Activated CD8-positive, alpha-beta T cell treated with anti-CD3 and anti-CD28 coated beads for 36 hours (primary cell): ENCODE measurements at regions not wholly inside any gene's neighbourhood (a gene's known extent, or its start where the extent isn't known, plus 50 kb on each side); places are given as distances from the start of the nearest gene placed in this dataset.
A peak's percentile ranks its signal among the peaks of the same experiment; 100 is the strongest.

ENCODE experiments used
- ATAC-seq: fragments of 200-7000 bp; cut with Tn5 transposase; one replicate; pipeline ENCODE4 v1.10.0; 2021; ENCODE audit warnings: mild to moderate bottlenecking, moderate library complexity
- CTCF ChIA-PET: fragments of 350-600 bp; sonication (Branson Sonifier 250); formaldehyde crosslinking; loops from one replicate; lab custom pipeline; 2021; ENCODE audit warnings: antibody characterized with exemption; lab: Charles Lee
- POLR2A ChIA-PET: fragments of 350-600 bp; sonication (Branson Sonifier 250); formaldehyde crosslinking; loops from one replicate; lab custom pipeline; 2021; ENCODE audit warnings: antibody characterized with exemption; lab: Charles Lee
- DNase-seq: peaks from one replicate; pipeline ENCODE4 v3.0.0-alpha.2; 2020
- H3K27ac Mint-ChIP-seq: one replicate; pipeline ENCODE4 v1.8.0; 2021; ENCODE audit warnings: mild to moderate bottlenecking, mixed read lengths
- H3K27me3 Mint-ChIP-seq: one replicate; pipeline ENCODE4 v1.8.0; 2021; ENCODE audit warnings: mixed read lengths
- H3K36me3 Mint-ChIP-seq: one replicate; pipeline ENCODE4 v1.8.0; 2021; ENCODE audit warnings: low read depth, mixed read lengths
- H3K4me1 Mint-ChIP-seq: one replicate; pipeline ENCODE4 v1.8.0; 2021; ENCODE audit warnings: low read depth, mixed read lengths
- H3K4me3 Mint-ChIP-seq: one replicate; pipeline ENCODE4 v1.8.0; 2021; ENCODE audit warnings: mild to moderate bottlenecking, moderate library complexity, mixed read lengths
- H3K9me3 Mint-ChIP-seq: one replicate; pipeline ENCODE4 v1.8.0; 2021; ENCODE audit warnings: mixed read lengths
- intact Hi-C: fragments of 100-400 bp; cut with micrococcal nuclease; formaldehyde crosslinking; loops from one replicate; pipeline ENCODE4 v1.10.0; 2022
- TF ChIP-seq, protein P1 (sequence below): fragments of 200-600 bp; IDR thresholded peaks from one replicate; pipeline ENCODE4 v1.8.0; 2022; ENCODE audit warnings: antibody characterized with exemption, mild to moderate bottlenecking

DNA sequence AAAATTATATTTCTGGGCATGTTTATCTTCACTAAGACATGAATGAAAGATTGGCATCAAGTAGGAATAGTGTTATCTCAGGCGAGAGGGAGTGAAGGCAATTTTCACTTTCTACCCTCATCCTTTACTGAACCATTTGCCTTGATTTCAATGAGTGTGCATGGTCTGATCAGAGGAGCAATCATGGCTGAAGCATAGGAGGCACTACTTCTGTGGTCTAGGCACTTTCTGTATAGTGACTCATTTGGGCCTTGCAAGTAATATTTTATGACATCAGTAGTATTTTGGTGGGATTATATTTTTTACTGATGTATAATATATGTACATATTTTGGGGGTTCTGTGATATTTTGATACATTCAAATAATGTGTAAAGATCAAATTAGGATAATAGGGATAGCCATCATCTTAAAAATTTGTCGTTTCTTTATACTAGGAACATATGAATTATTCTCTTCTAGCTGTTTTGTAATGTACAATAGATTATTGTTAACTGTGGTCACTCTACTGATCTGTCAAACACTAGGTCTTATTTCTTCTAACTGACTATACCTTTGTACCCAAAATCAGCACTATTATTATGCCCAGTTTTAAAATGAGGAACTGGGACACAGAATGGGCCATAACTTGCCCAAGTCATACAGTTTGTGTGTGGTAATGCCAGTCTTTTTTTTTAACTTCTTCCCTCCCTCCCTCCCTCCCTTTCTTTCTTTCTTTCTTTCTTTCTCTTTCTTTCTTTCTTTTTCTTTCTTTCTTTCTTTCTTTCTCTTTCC is 101.9 kb downstream of the RAB11FIP2 start:
- H3K27me3 Mint-ChIP-seq: peaks cover 13% of the 10 kb centered on the region
- ATAC-seq (peak; percentile 65), DNase-seq (no peak)
- no peaks in the 10 kb centered on the region for H3K4me1 Mint-ChIP-seq
- CTCF ChIA-PET: no interaction called here
- no peaks in the 10 kb centered on the region for H3K36me3 Mint-ChIP-seq
- H3K9me3 Mint-ChIP-seq: no peaks in the 10 kb centered on the region
- no peak overlapping the region for H3K27ac Mint-ChIP-seq
- TF ChIP-seq, protein P1, sequence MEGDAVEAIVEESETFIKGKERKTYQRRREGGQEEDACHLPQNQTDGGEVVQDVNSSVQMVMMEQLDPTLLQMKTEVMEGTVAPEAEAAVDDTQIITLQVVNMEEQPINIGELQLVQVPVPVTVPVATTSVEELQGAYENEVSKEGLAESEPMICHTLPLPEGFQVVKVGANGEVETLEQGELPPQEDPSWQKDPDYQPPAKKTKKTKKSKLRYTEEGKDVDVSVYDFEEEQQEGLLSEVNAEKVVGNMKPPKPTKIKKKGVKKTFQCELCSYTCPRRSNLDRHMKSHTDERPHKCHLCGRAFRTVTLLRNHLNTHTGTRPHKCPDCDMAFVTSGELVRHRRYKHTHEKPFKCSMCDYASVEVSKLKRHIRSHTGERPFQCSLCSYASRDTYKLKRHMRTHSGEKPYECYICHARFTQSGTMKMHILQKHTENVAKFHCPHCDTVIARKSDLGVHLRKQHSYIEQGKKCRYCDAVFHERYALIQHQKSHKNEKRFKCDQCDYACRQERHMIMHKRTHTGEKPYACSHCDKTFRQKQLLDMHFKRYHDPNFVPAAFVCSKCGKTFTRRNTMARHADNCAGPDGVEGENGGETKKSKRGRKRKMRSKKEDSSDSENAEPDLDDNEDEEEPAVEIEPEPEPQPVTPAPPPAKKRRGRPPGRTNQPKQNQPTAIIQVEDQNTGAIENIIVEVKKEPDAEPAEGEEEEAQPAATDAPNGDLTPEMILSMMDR: no peak
- intact Hi-C loops: no loop called here
- no peak overlapping the region for H3K4me3 Mint-ChIP-seq
- POLR2A ChIA-PET: no interaction called here

- Mint-ChIP-seq H3K4me3 (no peak overlapping the region), H3K9me3 (no peaks in the 10 kb centered on the region), H3K27ac (no peak overlapping the region), H3K36me3 (no peaks in the 10 kb centered on the region), H3K27me3 (peaks cover 12% of the 10 kb centered on the region), H3K4me1 (no peaks in the 10 kb centered on the region)
- DNase-seq (no peak), ATAC-seq (no peak)
- CTCF ChIA-PET: no interaction called here
- TF ChIP-seq, protein P1: no peak
- POLR2A ChIA-PET: no interaction called here
- intact Hi-C loops: no loop called here
These were observed 101.1 kb downstream of the RAB11FIP2 start for GRCh38 chr10:117945651-117946050.

GRCh38 chr10:117946525-117947070 is 100.1 kb downstream of the RAB11FIP2 start:
- Mint-ChIP-seq H3K4me1 (no peaks in the 10 kb centered on the region), H3K36me3 (no peaks in the 10 kb centered on the region), H3K9me3 (no peaks in the 10 kb centered on the region), H3K27me3 (peaks cover 14% of the 10 kb centered on the region), H3K27ac (no peak overlapping the region), H3K4me3 (no peak overlapping the region)
- ATAC-seq (no peak), DNase-seq (no peak)
- TF ChIP-seq, protein P1: no peak
- POLR2A ChIA-PET: interaction anchor here (0.8 kb wide), 1 partner anchor 39 kb away, joined by 3 read pairs; no protein-coding TSS in a partner anchor
- CTCF ChIA-PET: no interaction called here
- intact Hi-C loops: no loop called here

GRCh38 chr10:117948493-117948892 is 98.2 kb downstream of the RAB11FIP2 start:
- TF ChIP-seq, protein P1: no peak
- H3K4me3 Mint-ChIP-seq: no peak overlapping the region
- peaks cover 16% of the 10 kb centered on the region for H3K27me3 Mint-ChIP-seq
- H3K9me3 Mint-ChIP-seq: no peaks in the 10 kb centered on the region
- H3K27ac Mint-ChIP-seq: no peak overlapping the region
- H3K36me3 Mint-ChIP-seq: no peaks in the 10 kb centered on the region
- intact Hi-C loops: no loop called here
- POLR2A ChIA-PET: interaction anchor here (0.6 kb wide), 1 partner anchor 254 kb away, joined by 3 read pairs; no protein-coding TSS in a partner anchor
- CTCF ChIA-PET: no interaction called here
- no peaks in the 10 kb centered on the region for H3K4me1 Mint-ChIP-seq
- ATAC-seq: no peak
- DNase-seq: no peak

GRCh38 chr10:117950408-117950807 is 96.3 kb downstream of the RAB11FIP2 start:
- TF ChIP-seq, protein P1: no peak
- no peak overlapping the region for H3K4me3 Mint-ChIP-seq
- H3K27me3 Mint-ChIP-seq: peaks cover 13% of the 10 kb centered on the region
- H3K4me1 Mint-ChIP-seq: no peaks in the 10 kb centered on the region
- intact Hi-C loops: no loop called here
- no peak overlapping the region for H3K27ac Mint-ChIP-seq
- POLR2A ChIA-PET: no interaction called here
- H3K9me3 Mint-ChIP-seq: no peaks in the 10 kb centered on the region
- no peak for DNase-seq
- no peaks in the 10 kb centered on the region for H3K36me3 Mint-ChIP-seq
- ATAC-seq: no peak
- CTCF ChIA-PET: no interaction called here
